Fibroblast of lung (primary cell): ENCODE measurements at regions not wholly inside any gene's neighbourhood (a gene's known extent, or its start where the extent isn't known, plus 50 kb on each side); places are given as distances from the start of the nearest gene placed in this dataset.
A peak's percentile ranks its signal among the peaks of the same experiment; 100 is the strongest.

Experiments used
- DNase-seq, 2 donors: peaks; one replicate each; pipeline versions ENCODE4 v3.0.0 to v3.0.0-alpha.2; 2010; ENCODE audit warnings: low read depth in 2 of 2
- H2AFZ ChIP-seq: 2 replicates; pipeline ENCODE4 v1.5.1; 2012; ENCODE audit warnings: low read length, control low read depth, inconsistent platforms
- H3K27ac ChIP-seq: 2 replicates; pipeline ENCODE4 v1.5.1; 2011; ENCODE audit warnings: low read length, control low read depth; ENCODE audit not compliant: insufficient read depth
- H3K27me3 ChIP-seq: 2 replicates; pipeline ENCODE4 v1.5.1; 2011; ENCODE audit warnings: mild to moderate bottlenecking, low read length; ENCODE audit not compliant: control insufficient read depth, insufficient read depth
- H3K36me3 ChIP-seq: 2 replicates; pipeline ENCODE4 v1.5.1; 2011; ENCODE audit warnings: low read length; ENCODE audit not compliant: control insufficient read depth, insufficient read depth
- H3K4me1 ChIP-seq: 2 replicates; pipeline ENCODE4 v1.5.1; 2011; ENCODE audit warnings: low read length; ENCODE audit not compliant: control insufficient read depth, insufficient read depth; ENCODE audit errors: extremely low read depth
- H3K4me2 ChIP-seq: 2 replicates; pipeline ENCODE4 v1.5.1; 2011; ENCODE audit warnings: low read length, control low read depth; ENCODE audit not compliant: insufficient read depth; ENCODE audit errors: extremely low read depth
- H3K4me3 ChIP-seq, 4 experiments: fragments of 200-600 bp in 1 of 4; sonication (generic) in 1 of 4; replicated peaks in 1 of 4; 2 replicates each; pipeline ENCODE4 v1.5.1; 2011 to 2016; ENCODE audit warnings: low read length in 4 of 4, low read depth in 3 of 4, mild to moderate bottlenecking in 3 of 4, control low read depth in 2 of 4, inconsistent platforms in 1 of 4, mixed read lengths in 1 of 4; ENCODE audit not compliant: insufficient read depth in 1 of 4; ENCODE audit errors: control extremely low read depth in 1 of 4
- H3K79me2 ChIP-seq: 2 replicates; pipeline ENCODE4 v1.5.1; 2012; ENCODE audit warnings: mild to moderate bottlenecking, low read length, inconsistent platforms; ENCODE audit not compliant: control insufficient read depth, insufficient read depth
- H3K9ac ChIP-seq: 2 replicates; pipeline ENCODE4 v1.5.1; 2011; ENCODE audit warnings: mild to moderate bottlenecking, low read length, control low read depth; ENCODE audit not compliant: insufficient read depth
- H3K9me3 ChIP-seq: 2 replicates; pipeline ENCODE4 v1.5.1; 2012; ENCODE audit warnings: low read depth, low read length; ENCODE audit not compliant: control insufficient read depth, insufficient read depth
- H4K20me1 ChIP-seq: 2 replicates; pipeline ENCODE4 v1.5.1; 2011; ENCODE audit warnings: low read length; ENCODE audit not compliant: control insufficient read depth, insufficient read depth; ENCODE audit errors: extremely low read depth
- EZH2 ChIP-seq: IDR thresholded peaks from 2 replicates; pipeline ENCODE4 v1.5.1; 2012; ENCODE audit warnings: low read length, control low read depth, mild to moderate bottlenecking; ENCODE audit errors: missing control alignments
- TF ChIP-seq, protein P1 (sequence below), 2 donors: IDR thresholded peaks in 1 of 2; conservative IDR thresholded peaks in 1 of 2; 1 replicate in 1 of 2; 2 replicates in 1 of 2; pipeline ENCODE4 v1.5.1; 2011 to 2012; ENCODE audit warnings: low read length in 2 of 2, control low read depth in 1 of 2, inconsistent platforms in 1 of 2, low read depth in 1 of 2, mild to moderate bottlenecking in 1 of 2

DNA sequence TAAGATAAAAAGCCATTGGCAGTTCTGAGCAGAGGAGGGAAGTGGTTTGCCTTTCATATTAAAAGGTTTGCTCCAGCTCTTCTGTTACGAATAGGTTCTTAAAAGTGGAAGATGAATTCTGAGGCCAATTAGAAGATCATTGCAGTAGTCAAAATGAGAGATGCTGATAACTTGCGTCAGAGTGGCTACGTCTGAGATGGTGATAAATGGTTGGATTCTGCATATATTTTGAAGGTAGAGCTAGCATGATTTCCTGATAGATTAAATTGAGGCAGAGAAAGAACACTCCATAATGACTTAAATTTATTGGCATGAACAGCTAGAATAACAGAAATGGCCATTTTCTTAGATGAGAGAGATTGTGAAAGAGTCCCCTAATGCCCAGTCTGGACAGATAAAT is 652.6 kb downstream of the DACH1 start:
- H2AFZ ChIP-seq = no peak overlapping the region
- no peaks in the 10 kb centered on the region for H3K36me3 ChIP-seq
- H4K20me1 ChIP-seq = no peaks in the 10 kb centered on the region
- H3K27me3 ChIP-seq = no peaks in the 10 kb centered on the region
- no peaks in the 10 kb centered on the region for H3K4me1 ChIP-seq
- H3K9me3 ChIP-seq = no peaks in the 10 kb centered on the region
- H3K4me3 ChIP-seq = no peak overlapping the region
- no peak overlapping the region for H3K4me2 ChIP-seq
- no peaks in the 10 kb centered on the region for H3K79me2 ChIP-seq
- DNase-seq = no peak
- no peak overlapping the region for H3K9ac ChIP-seq
- no peak overlapping the region for H3K27ac ChIP-seq
- TF ChIP-seq, protein P1, sequence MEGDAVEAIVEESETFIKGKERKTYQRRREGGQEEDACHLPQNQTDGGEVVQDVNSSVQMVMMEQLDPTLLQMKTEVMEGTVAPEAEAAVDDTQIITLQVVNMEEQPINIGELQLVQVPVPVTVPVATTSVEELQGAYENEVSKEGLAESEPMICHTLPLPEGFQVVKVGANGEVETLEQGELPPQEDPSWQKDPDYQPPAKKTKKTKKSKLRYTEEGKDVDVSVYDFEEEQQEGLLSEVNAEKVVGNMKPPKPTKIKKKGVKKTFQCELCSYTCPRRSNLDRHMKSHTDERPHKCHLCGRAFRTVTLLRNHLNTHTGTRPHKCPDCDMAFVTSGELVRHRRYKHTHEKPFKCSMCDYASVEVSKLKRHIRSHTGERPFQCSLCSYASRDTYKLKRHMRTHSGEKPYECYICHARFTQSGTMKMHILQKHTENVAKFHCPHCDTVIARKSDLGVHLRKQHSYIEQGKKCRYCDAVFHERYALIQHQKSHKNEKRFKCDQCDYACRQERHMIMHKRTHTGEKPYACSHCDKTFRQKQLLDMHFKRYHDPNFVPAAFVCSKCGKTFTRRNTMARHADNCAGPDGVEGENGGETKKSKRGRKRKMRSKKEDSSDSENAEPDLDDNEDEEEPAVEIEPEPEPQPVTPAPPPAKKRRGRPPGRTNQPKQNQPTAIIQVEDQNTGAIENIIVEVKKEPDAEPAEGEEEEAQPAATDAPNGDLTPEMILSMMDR (conservative IDR thresholded peaks at IDR 0.05 in 1 of 2, IDR thresholded peaks at IDR 0.05 in 1 of 2; ENCODE audit: low read depth in 1 of 2, low read length in 2 of 2) = no peak
- TF ChIP-seq EZH2 = no peak

DNA sequence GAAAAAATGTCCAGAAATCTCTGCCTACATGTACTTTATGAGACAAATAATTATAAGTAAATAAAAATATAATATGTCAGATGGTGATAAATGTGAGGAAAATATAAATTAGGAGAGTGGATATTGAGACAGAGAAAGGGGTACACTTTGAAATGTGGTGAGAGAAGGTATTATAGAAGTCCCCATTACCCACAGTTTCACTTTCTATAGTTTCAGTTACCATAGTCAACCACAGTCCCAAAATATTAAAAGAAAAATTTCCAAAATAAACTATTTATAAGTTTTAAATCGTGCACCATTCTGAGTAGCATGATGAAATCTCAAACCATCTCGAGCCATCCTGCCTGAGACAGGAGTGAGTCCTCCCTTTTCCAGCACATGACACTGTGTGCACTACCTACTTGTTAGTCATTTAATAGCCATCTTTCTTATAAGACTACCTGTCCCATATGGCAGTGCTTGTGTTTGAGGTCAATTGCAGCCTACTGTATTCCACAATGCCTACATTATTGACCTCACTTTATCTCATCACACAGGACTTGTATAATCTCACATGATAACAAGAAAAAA is 653.7 kb downstream of the DACH1 start:
- TF ChIP-seq EZH2 = no peak
- TF ChIP-seq, protein P1 (conservative IDR thresholded peaks at IDR 0.05 in 1 of 2, IDR thresholded peaks at IDR 0.05 in 1 of 2; ENCODE audit: low read depth in 1 of 2, low read length in 2 of 2) = no peak
- no peak overlapping the region for H3K9ac ChIP-seq

DNA sequence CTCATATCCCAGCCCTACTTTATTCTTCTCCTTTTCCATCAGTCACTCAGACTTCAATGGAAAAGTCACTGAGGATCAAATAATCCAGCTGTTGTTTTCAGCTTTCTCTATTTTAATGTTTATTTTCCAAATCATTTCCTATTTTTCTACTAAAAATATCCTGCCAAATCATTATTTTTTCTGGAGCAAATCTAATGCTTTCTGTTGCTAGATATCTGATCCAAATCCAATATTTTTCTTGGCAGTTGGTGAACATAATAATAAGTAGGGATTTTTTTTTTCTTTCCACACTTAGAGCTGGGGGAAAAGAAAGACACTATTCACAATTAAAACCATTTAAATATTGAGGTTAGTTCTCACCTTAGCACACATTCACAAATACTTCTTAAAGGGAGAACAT is 656.1 kb downstream of the DACH1 start:
- no peaks in the 10 kb centered on the region for H4K20me1 ChIP-seq
- no peak overlapping the region for H3K27ac ChIP-seq
- H3K79me2 ChIP-seq = no peaks in the 10 kb centered on the region
- no peak overlapping the region for H3K4me3 ChIP-seq
- no peak overlapping the region for H3K4me2 ChIP-seq
- DNase-seq = peak in 1 of 2 donors; percentile 12
- H2AFZ ChIP-seq = no peak overlapping the region
- no peak overlapping the region for H3K9ac ChIP-seq
- H3K36me3 ChIP-seq = no peaks in the 10 kb centered on the region
- no peaks in the 10 kb centered on the region for H3K27me3 ChIP-seq
- H3K4me1 ChIP-seq = no peaks in the 10 kb centered on the region
- H3K9me3 ChIP-seq = no peaks in the 10 kb centered on the region
- TF ChIP-seq, protein P1 (conservative IDR thresholded peaks at IDR 0.05 in 1 of 2, IDR thresholded peaks at IDR 0.05 in 1 of 2; ENCODE audit: low read depth in 1 of 2, low read length in 2 of 2) = no peak
- TF ChIP-seq EZH2 = no peak

More for the DNA sequence above, 653.7 kb downstream of the DACH1 start:
- Histone ChIP-seq H3K4me1 (no peaks in the 10 kb centered on the region), H3K27ac (no peak overlapping the region), H3K36me3 (no peaks in the 10 kb centered on the region), H3K4me2 (no peak overlapping the region), H3K79me2 (no peaks in the 10 kb centered on the region), H3K4me3 (no peak overlapping the region), H3K9me3 (no peaks in the 10 kb centered on the region), H2AFZ (no peak overlapping the region), H3K27me3 (no peaks in the 10 kb centered on the region), H4K20me1 (no peaks in the 10 kb centered on the region)
- no peak for DNase-seq
